ENCODE measurements at regions not wholly inside any gene's neighbourhood (a gene's known extent, or its start where the extent isn't known, plus 50 kb on each side); places are given as distances from the start of the nearest gene placed in this dataset.

GRCh38 chr21:25512095-25513081, 94.9 kb downstream of the MRPL39 start:
- no peaks in the 10 kb centered on the region for H3K4me1 ChIP-seq (ENCODE audit: low read depth)
- ATAC-seq (no peak), DNase-seq (peak in 1 of 3 donors; percentile 44)
- no peaks in the 10 kb centered on the region for H3K9me3 ChIP-seq
- TF ChIP-seq, protein P1, sequence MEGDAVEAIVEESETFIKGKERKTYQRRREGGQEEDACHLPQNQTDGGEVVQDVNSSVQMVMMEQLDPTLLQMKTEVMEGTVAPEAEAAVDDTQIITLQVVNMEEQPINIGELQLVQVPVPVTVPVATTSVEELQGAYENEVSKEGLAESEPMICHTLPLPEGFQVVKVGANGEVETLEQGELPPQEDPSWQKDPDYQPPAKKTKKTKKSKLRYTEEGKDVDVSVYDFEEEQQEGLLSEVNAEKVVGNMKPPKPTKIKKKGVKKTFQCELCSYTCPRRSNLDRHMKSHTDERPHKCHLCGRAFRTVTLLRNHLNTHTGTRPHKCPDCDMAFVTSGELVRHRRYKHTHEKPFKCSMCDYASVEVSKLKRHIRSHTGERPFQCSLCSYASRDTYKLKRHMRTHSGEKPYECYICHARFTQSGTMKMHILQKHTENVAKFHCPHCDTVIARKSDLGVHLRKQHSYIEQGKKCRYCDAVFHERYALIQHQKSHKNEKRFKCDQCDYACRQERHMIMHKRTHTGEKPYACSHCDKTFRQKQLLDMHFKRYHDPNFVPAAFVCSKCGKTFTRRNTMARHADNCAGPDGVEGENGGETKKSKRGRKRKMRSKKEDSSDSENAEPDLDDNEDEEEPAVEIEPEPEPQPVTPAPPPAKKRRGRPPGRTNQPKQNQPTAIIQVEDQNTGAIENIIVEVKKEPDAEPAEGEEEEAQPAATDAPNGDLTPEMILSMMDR (IDR thresholded peaks at IDR 0.05): no peak
- no peak overlapping the region for H3K4me3 ChIP-seq
- H3K36me3 ChIP-seq (ENCODE audit: low read depth): no peaks in the 10 kb centered on the region
- intact Hi-C loops (cut with DNase I, micrococcal nuclease): no loop called here

- intact Hi-C loops (cut with DNase I, micrococcal nuclease): no loop called here
- H3K4me1 ChIP-seq (ENCODE audit: low read depth): no peaks in the 10 kb centered on the region
- no peaks in the 10 kb centered on the region for H3K36me3 ChIP-seq (ENCODE audit: low read depth)
- no peak for DNase-seq
- H3K9me3 ChIP-seq: no peaks in the 10 kb centered on the region
- TF ChIP-seq, protein P1 (IDR thresholded peaks at IDR 0.05): no peak
- H3K4me3 ChIP-seq: no peak overlapping the region
- ATAC-seq: no peak
These were observed 97.4 kb downstream of the MRPL39 start for GRCh38 chr21:25509862-25510261.

GRCh38 chr21:25508364-25508763, 98.9 kb downstream of the MRPL39 start:
- TF ChIP-seq, protein P1 (IDR thresholded peaks at IDR 0.05): no peak
- H3K4me3 ChIP-seq: no peak overlapping the region
- DNase-seq (no peak), ATAC-seq (no peak)
- no peaks in the 10 kb centered on the region for H3K4me1 ChIP-seq (ENCODE audit: low read depth)
- H3K36me3 ChIP-seq (ENCODE audit: low read depth): no peaks in the 10 kb centered on the region
- intact Hi-C loops (cut with DNase I, micrococcal nuclease): no loop called here
- H3K9me3 ChIP-seq: no peaks in the 10 kb centered on the region

GRCh38 chr21:25507522-25507921, 99.8 kb downstream of the MRPL39 start:
- no peak overlapping the region for H3K4me3 ChIP-seq
- H3K9me3 ChIP-seq: no peaks in the 10 kb centered on the region
- TF ChIP-seq, protein P1 (IDR thresholded peaks at IDR 0.05): no peak
- DNase-seq: no peak
- no peaks in the 10 kb centered on the region for H3K4me1 ChIP-seq (ENCODE audit: low read depth)
- intact Hi-C loops (cut with DNase I, micrococcal nuclease): no loop called here
- H3K36me3 ChIP-seq (ENCODE audit: low read depth): no peaks in the 10 kb centered on the region
- ATAC-seq: no peak

- no peak for DNase-seq
- H3K4me3 ChIP-seq: no peak overlapping the region
- H3K4me1 ChIP-seq (ENCODE audit: low read depth): no peaks in the 10 kb centered on the region
- intact Hi-C loops (cut with DNase I, micrococcal nuclease): no loop called here
- H3K9me3 ChIP-seq: no peaks in the 10 kb centered on the region
- no peaks in the 10 kb centered on the region for H3K36me3 ChIP-seq (ENCODE audit: low read depth)
- ATAC-seq: no peak
- TF ChIP-seq, protein P1 (IDR thresholded peaks at IDR 0.05): no peak
These were observed 100.4 kb downstream of the MRPL39 start for GRCh38 chr21:25506887-25507286.

All from mucosa of descending colon (tissue), 3 donors.